ENCODE measurements at regions not wholly inside any gene's neighbourhood (a gene's known extent, or its start where the extent isn't known, plus 50 kb on each side); places are given as distances from the start of the nearest gene placed in this dataset.

DNA sequence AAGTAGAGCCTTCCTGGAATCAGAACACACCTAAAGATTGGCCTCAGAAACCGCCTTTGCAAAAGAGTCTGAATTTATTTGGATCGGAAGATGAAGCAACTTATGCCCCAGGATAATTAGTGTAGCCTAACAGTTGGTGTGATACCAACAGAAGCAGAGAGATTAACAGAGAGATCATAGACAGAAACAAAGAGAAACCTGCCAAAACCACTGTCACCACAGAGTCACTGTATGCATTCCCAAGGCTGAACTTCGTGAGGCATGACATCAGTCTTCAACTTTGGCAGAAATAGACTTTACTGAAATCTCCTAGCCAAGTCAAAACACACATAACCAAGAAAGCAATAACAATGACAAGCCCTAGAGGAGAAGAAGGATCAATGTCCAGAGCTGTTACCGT, 361.8 kb downstream of the ELAVL2 start:
- Histone ChIP-seq H3K9ac (ENCODE audit: low read length) (no peak overlapping the region), H2AFZ (ENCODE audit: low read depth, low read length, severe bottlenecking) (no peak overlapping the region), H3K36me3 (ENCODE audit: low read length) (no peaks in the 10 kb centered on the region), H3K4me2 (ENCODE audit: low read depth, low read length, poor library complexity, severe bottlenecking) (no peak overlapping the region), H3K79me2 (ENCODE audit: insufficient read depth, low read length) (no peaks in the 10 kb centered on the region), H3K4me3 (ENCODE audit: insufficient read depth, low read length, poor library complexity, severe bottlenecking) (no peak overlapping the region), H3F3A (ENCODE audit: insufficient read depth) (no peaks in the 10 kb centered on the region), H3K9me3 (ENCODE audit: insufficient read depth, low read length) (no peaks in the 10 kb centered on the region), H3K27ac (ENCODE audit: low read depth, low read length) (no peak overlapping the region), H3K27me3 (ENCODE audit: low read length) (no peaks in the 10 kb centered on the region), H3K9me2 (replicated peaks; ENCODE audit: insufficient read depth, low read length) (no peaks in the 10 kb centered on the region), H4K20me1 (ENCODE audit: low read depth, low read length) (no peaks in the 10 kb centered on the region)
- TF ChIP-seq CTCF (IDR thresholded peaks at IDR 0.05; ENCODE audit: insufficient read depth, low read length, poor library complexity, severe bottlenecking): no peak
- no peak for TF ChIP-seq EZH2phosphoT487 (conservative IDR thresholded peaks at IDR 0.05; ENCODE audit: low read length)

- Histone ChIP-seq H2AFZ (ENCODE audit: low read depth, low read length, severe bottlenecking) (no peak overlapping the region), H3K9ac (ENCODE audit: low read length) (no peak overlapping the region), H3F3A (ENCODE audit: insufficient read depth) (no peaks in the 10 kb centered on the region), H3K9me3 (ENCODE audit: insufficient read depth, low read length) (no peaks in the 10 kb centered on the region), H4K20me1 (ENCODE audit: low read depth, low read length) (no peaks in the 10 kb centered on the region), H3K4me2 (ENCODE audit: low read depth, low read length, poor library complexity, severe bottlenecking) (no peak overlapping the region), H3K27me3 (ENCODE audit: low read length) (no peaks in the 10 kb centered on the region), H3K27ac (ENCODE audit: low read depth, low read length) (no peak overlapping the region), H3K79me2 (ENCODE audit: insufficient read depth, low read length) (no peaks in the 10 kb centered on the region), H3K9me2 (replicated peaks; ENCODE audit: insufficient read depth, low read length) (no peaks in the 10 kb centered on the region), H3K36me3 (ENCODE audit: low read length) (no peaks in the 10 kb centered on the region), H3K4me3 (ENCODE audit: insufficient read depth, low read length, poor library complexity, severe bottlenecking) (no peak overlapping the region)
- TF ChIP-seq EZH2phosphoT487 (conservative IDR thresholded peaks at IDR 0.05; ENCODE audit: low read length) (no peak), CTCF (IDR thresholded peaks at IDR 0.05; ENCODE audit: insufficient read depth, low read length, poor library complexity, severe bottlenecking) (no peak)
These were observed 358.8 kb downstream of the ELAVL2 start for GRCh38 chr9:23467276-23467675.

DNA sequence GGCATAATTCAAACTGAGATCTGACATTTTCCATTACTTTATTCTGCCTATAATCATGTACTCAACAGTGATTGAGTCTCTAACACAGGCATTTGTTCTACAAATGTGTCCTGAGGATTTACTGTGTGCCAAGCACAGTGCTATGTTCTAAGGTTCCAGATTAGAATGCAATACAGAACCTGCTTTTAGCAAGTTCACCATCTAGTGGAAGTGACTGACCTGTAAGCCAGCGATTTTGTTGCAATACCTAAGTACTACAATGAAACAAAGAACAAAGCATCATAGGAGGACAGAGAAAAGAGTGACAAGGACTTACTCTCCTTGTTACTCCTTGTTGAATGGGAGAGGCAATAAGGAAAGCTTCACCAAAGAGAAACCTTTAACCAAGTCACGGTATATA, 348.1 kb downstream of the ELAVL2 start:
- Histone ChIP-seq H4K20me1 (ENCODE audit: low read depth, low read length) (no peaks in the 10 kb centered on the region), H3K9ac (ENCODE audit: low read length) (no peak overlapping the region), H3K4me2 (ENCODE audit: low read depth, low read length, poor library complexity, severe bottlenecking) (no peak overlapping the region), H2AFZ (ENCODE audit: low read depth, low read length, severe bottlenecking) (no peak overlapping the region), H3K4me3 (ENCODE audit: insufficient read depth, low read length, poor library complexity, severe bottlenecking) (no peak overlapping the region), H3F3A (ENCODE audit: insufficient read depth) (no peaks in the 10 kb centered on the region), H3K9me3 (ENCODE audit: insufficient read depth, low read length) (no peaks in the 10 kb centered on the region), H3K27ac (ENCODE audit: low read depth, low read length) (no peak overlapping the region), H3K79me2 (ENCODE audit: insufficient read depth, low read length) (no peaks in the 10 kb centered on the region), H3K27me3 (ENCODE audit: low read length) (no peaks in the 10 kb centered on the region), H3K36me3 (ENCODE audit: low read length) (no peaks in the 10 kb centered on the region), H3K9me2 (replicated peaks; ENCODE audit: insufficient read depth, low read length) (no peaks in the 10 kb centered on the region)
- TF ChIP-seq EZH2phosphoT487 (conservative IDR thresholded peaks at IDR 0.05; ENCODE audit: low read length) (no peak), CTCF (IDR thresholded peaks at IDR 0.05; ENCODE audit: insufficient read depth, low read length, poor library complexity, severe bottlenecking) (no peak)

DNA sequence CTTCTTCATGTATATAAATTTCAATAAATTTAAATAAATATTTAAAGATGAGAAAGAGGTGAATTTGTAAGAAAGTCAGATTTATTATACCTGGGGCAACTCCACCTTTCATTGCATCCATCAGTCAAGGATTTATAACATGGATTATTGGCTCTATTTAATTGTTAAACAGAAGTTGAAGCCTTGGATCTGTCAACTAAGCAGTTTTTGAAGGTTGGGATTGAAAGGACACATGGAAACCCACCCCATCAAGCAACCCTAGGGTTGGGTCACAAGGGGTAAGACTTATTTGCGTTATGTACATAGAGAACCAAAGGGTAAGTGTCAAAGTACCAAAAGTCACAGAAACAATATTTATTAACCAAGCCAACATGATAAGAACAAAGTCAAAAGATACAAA, 342.5 kb downstream of the ELAVL2 start:
- no peaks in the 10 kb centered on the region for H3F3A ChIP-seq (ENCODE audit: insufficient read depth)
- no peaks in the 10 kb centered on the region for H3K27me3 ChIP-seq (ENCODE audit: low read length)
- no peaks in the 10 kb centered on the region for H3K9me3 ChIP-seq (ENCODE audit: insufficient read depth, low read length)
- H3K27ac ChIP-seq (ENCODE audit: low read depth, low read length): no peak overlapping the region
- H2AFZ ChIP-seq (ENCODE audit: low read depth, low read length, severe bottlenecking): no peak overlapping the region
- H3K4me2 ChIP-seq (ENCODE audit: low read depth, low read length, poor library complexity, severe bottlenecking): no peak overlapping the region
- no peaks in the 10 kb centered on the region for H3K36me3 ChIP-seq (ENCODE audit: low read length)
- H3K4me3 ChIP-seq (ENCODE audit: insufficient read depth, low read length, poor library complexity, severe bottlenecking): no peak overlapping the region
- no peak for TF ChIP-seq CTCF (IDR thresholded peaks at IDR 0.05; ENCODE audit: insufficient read depth, low read length, poor library complexity, severe bottlenecking)
- no peak for TF ChIP-seq EZH2phosphoT487 (conservative IDR thresholded peaks at IDR 0.05; ENCODE audit: low read length)
- H4K20me1 ChIP-seq (ENCODE audit: low read depth, low read length): no peaks in the 10 kb centered on the region
- no peak overlapping the region for H3K9ac ChIP-seq (ENCODE audit: low read length)
- no peaks in the 10 kb centered on the region for H3K79me2 ChIP-seq (ENCODE audit: insufficient read depth, low read length)
- no peaks in the 10 kb centered on the region for H3K9me2 ChIP-seq (replicated peaks; ENCODE audit: insufficient read depth, low read length)

All from SU-DHL-6 (cell line).